ENCODE measurements at regions not wholly inside any gene's neighbourhood (a gene's known extent, or its start where the extent isn't known, plus 50 kb on each side); places are given as distances from the start of the nearest gene placed in this dataset.

- no peak for DNase-seq
Measured at GRCh38 chr2:155111070-155111469, 412.6 kb downstream of the KCNJ3 start.

GRCh38 chr2:155109527-155109926, 411.0 kb downstream of the KCNJ3 start:
- DNase-seq = no peak

GRCh38 chr2:155100261-155100660, 401.8 kb downstream of the KCNJ3 start:
- no peak for DNase-seq

- no peak for DNase-seq
Measured at GRCh38 chr2:155099784-155100183, 401.3 kb downstream of the KCNJ3 start.

- no peak for DNase-seq
Measured at GRCh38 chr2:155095613-155096012, 397.1 kb downstream of the KCNJ3 start.

- no peak for DNase-seq
Measured at GRCh38 chr2:155080373-155080772, 381.9 kb downstream of the KCNJ3 start.

GRCh38 chr2:155070489-155070888, 372.0 kb downstream of the KCNJ3 start:
- DNase-seq = no peak

- DNase-seq = no peak
Measured at GRCh38 chr2:155062922-155063258, 364.4 kb downstream of the KCNJ3 start.

GRCh38 chr2:155062250-155062921, 363.9 kb downstream of the KCNJ3 start:
- DNase-seq = no peak

GRCh38 chr2:155060896-155061295, 362.4 kb downstream of the KCNJ3 start:
- DNase-seq = no peak

GRCh38 chr2:155054712-155055111, 356.2 kb downstream of the KCNJ3 start:
- no peak for DNase-seq

GRCh38 chr2:155043097-155043496, 344.6 kb downstream of the KCNJ3 start:
- DNase-seq = no peak

GRCh38 chr2:155035308-155035707, 336.8 kb downstream of the KCNJ3 start:
- DNase-seq = no peak

- no peak for DNase-seq
Measured at GRCh38 chr2:155033652-155034051, 335.2 kb downstream of the KCNJ3 start.

GRCh38 chr2:155030296-155030695, 331.8 kb downstream of the KCNJ3 start:
- no peak for DNase-seq

- DNase-seq = no peak
Measured at GRCh38 chr2:155026651-155027174, 328.2 kb downstream of the KCNJ3 start.

GRCh38 chr2:155023674-155024073, 325.2 kb downstream of the KCNJ3 start:
- no peak for DNase-seq

- DNase-seq = no peak
Measured at GRCh38 chr2:155022531-155022930, 324.0 kb downstream of the KCNJ3 start.

GRCh38 chr2:155021618-155022017, 323.1 kb downstream of the KCNJ3 start:
- DNase-seq = no peak

GRCh38 chr2:155020246-155020645, 321.8 kb downstream of the KCNJ3 start:
- no peak for DNase-seq

- DNase-seq = no peak
Measured at GRCh38 chr2:155010925-155011324, 312.4 kb downstream of the KCNJ3 start.

GRCh38 chr2:154995361-154995760, 296.9 kb downstream of the KCNJ3 start:
- DNase-seq = no peak

GRCh38 chr2:154992826-154993225, 294.3 kb downstream of the KCNJ3 start:
- no peak for DNase-seq

- DNase-seq = no peak
Measured at GRCh38 chr2:154978710-154979109, 280.2 kb downstream of the KCNJ3 start.

- no peak for DNase-seq
Measured at GRCh38 chr2:154978244-154978643, 279.7 kb downstream of the KCNJ3 start.
